GM21619 (cell line): ENCODE measurements at regions not wholly inside any gene's neighbourhood (a gene's known extent, or its start where the extent isn't known, plus 50 kb on each side); places are given as distances from the start of the nearest gene placed in this dataset.
"Not testable (repeated sequence)": the region's sequence is repeated elsewhere in the genome, so short reads cannot be mapped to it uniquely, and the experiment has no call there.

Experiments used
- ATAC-seq: cut with Tn5 transposase; IDR thresholded peaks from one replicate; pipeline ENCODE4 v1.9.1; 2021; ENCODE audit not compliant: unreplicated experiment

DNA sequence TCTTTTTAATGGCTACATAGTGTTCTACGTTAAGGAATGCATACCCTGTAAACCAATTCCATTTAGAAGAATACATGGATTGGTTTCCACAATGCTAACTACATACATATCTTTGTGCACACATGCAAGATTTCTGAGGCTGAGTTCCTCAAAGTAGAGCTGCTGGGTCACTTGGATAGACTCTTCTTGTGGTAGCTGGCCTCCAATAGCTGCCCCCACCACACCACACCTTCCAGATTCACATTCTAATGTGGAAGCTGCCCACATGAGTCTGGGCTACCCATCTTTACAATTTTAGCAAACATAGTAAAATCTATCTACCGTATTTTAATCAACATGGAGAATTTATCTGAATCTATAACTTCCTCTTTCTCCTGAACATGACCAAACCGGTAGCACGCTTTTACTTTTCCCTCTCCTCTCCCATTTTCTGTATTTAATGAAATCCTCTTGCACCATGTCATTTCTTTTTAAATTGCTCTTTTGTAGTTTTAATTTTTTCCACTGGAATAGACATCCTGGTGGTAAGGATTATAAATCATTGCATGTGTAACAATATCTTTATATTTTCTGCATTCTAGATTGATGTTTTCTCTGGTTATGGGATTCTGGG lies 74.7 kb upstream of the CITED2 start:
- no peak for ATAC-seq

DNA sequence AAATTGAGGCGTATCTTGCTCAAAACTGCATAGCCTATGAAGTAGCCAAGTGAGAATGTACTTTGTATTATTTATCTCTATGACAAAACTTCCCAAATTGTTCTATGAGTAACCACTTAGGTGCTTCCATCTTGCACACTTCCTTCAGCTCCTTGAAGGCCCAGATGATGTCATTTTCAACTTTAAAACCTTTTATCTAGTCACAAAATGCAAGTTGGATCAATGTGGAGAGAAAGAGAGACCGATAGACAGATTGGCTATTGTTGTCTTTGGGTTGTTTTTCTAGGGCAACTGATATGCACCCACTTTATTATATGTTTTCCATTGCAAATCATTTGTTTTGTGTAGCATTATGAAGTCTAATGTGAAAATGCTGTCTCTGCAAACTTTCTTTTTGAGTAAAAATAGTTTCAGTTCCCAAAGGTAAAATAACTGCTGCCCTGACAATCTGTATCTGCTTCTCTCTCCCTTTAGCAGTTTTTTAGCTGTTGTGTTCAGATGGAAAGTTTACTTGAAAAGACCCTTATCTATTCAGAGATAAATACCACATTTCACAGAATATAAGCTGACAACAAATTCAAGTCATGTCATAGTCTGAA lies 73.7 kb upstream of the CITED2 start:
- ATAC-seq: peak; percentile 93

DNA sequence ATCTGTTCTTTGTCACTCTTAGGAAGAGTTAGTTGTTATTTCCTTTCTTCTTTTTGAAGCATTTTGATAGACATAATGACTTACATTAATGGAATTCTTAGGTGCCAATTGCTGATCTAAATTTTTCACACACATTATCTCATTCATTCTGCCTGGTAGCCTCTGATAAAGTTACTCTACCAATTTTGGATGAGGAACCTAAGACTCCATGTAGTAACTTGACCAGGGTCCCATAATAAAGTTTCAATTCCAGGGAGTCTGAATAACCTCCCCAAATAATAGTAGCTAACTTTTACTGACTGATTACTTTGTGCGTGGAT lies 73.2 kb upstream of the CITED2 start:
- no peak for ATAC-seq

- no peak for ATAC-seq
Measured at GRCh38 chr6:139446768-139447655, 72.6 kb upstream of the CITED2 start.

- no peak for ATAC-seq
Measured at GRCh38 chr6:139446138-139446715, 71.8 kb upstream of the CITED2 start.

GRCh38 chr6:139444273-139444787 lies 69.9 kb upstream of the CITED2 start:
- ATAC-seq: not testable (repeated sequence)

DNA sequence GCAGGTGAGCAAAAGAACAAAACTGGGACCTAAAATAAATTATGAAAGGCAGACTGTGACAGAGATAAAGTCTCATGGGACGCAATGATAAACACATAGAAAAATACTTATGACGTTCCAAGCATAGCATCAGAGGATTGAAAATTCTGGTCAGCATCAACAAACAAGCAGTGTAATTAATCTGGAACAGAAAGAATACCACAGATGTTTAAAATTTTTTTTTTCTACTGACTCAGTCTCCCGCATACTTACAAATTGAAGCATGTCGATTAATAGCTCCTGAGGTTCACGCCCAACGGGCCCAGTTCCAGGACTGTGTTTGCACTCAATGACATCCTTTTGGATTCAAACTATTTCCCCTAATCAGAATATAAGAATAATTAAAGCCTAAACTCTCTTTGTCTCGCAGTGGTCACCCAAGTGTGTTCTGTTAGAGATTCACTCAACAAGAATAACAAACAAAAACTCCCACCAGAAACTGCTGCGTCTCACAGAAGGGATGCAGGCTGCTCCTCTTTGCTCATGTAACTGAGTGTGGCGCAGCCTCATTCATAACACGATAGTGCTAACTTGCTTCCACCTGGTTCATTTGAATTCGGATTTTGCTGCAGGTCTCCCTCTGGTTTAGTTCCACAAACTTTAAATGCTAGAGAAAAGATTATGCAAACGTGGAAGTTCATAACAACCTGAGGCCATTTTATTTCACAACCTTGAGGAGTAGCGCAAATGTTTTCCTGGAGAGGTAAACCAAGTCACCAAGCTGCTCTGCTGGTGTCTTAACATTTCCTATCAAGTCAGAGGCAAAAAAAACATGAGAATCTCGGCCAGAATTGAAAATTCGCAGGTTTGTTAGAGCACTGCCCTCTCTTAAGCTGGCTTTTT lies 69.0 kb upstream of the CITED2 start:
- ATAC-seq: no peak

DNA sequence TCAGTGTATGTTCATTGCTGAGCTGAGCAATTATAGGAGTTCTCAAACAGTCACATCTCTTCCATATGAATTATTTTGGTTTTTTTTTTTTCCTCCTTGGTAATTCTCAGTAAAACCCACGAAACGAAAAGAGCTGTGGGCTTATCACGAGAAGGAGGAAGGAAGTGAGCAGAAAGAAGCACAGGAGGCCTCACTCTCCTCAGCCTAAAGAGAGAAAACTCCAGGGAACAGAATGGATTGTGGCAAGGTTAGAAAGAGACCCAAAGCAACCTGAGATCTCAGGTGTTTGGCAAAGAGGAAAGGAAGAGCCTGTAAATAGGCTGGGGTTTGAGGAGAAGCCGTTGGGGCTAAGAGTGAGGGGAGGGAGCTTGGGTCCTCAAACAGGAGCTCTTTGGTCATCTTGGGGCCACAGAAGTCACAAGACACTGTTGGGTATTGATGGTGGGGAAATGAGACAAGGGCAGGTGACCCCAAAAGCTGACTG lies 67.8 kb upstream of the CITED2 start:
- no peak for ATAC-seq

GRCh38 chr6:139439349-139439748 lies 64.9 kb upstream of the CITED2 start:
- no peak for ATAC-seq

DNA sequence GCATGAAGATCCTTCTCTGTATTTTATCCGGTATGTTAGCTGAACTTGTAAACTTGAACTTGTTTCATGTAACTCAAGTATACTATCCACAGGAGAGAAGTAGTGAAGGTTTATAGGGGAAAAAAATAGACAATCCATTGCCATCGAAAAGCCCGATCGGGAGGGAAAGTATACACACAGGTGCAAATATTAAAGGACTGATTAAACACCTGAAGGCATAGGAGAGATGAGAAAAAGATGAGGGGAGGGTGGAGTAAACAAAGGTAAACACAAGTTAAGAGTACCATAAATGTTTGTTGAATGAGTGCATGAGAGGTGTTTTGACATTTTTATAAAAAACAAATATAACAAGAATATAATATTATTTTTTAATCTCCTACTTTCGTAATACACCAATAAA lies 64.3 kb upstream of the CITED2 start:
- ATAC-seq: no peak

GRCh38 chr6:139436957-139437348 lies 62.5 kb upstream of the CITED2 start:
- no peak for ATAC-seq

GRCh38 chr6:139436200-139436956 lies 61.9 kb upstream of the CITED2 start:
- no peak for ATAC-seq

GRCh38 chr6:139433631-139434419 lies 59.4 kb upstream of the CITED2 start:
- no peak for ATAC-seq

DNA sequence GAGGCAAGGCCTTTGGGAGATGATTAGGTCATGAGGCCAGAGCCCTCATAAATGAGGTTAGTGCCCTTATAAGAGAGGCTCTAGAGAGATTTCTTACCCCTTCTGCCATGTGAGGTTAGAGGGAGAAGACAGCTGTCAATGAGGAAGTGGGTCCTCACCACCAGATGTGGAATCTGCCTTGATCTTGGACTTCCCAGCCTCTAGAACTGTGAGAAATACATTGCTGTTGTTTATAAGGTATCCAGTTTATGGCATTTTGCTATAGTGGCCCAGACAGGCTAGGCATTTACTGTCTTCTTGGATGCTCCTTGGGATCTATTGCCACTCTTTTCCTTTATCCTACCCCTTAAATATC lies 57.1 kb upstream of the CITED2 start:
- no peak for ATAC-seq

DNA sequence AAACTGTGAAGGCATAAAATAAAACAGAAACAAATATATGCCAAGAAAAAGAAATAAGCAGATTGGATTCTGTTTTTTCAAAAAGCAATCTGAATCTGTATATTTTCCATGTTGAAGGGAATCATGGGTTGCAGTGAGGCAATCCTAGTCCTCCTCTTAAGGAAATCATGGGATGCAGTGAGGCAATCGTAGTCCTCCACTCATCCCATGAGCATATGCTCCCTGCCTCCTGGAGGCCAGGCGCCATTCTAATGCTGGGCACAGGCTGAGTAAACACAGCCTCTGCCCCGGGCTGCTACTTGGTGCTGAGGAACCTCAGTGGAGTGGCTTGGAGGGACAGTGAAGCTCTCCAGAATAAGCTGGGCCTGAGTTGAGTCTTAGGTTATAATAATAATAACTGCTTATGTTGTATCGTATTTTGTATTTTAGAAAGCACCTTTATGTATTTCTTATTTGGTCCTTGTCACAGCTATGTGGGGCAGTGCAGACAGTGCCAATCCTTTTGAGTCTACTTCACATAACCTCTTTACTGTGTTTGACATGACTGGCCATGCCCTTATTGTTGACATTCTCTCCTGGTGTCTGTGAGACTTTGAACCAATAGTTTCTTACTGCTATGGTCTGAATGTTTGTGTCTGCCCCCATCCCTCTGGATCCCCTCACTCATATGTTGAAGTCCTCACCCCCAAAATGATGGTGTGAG lies 56.6 kb upstream of the CITED2 start:
- ATAC-seq: no peak

DNA sequence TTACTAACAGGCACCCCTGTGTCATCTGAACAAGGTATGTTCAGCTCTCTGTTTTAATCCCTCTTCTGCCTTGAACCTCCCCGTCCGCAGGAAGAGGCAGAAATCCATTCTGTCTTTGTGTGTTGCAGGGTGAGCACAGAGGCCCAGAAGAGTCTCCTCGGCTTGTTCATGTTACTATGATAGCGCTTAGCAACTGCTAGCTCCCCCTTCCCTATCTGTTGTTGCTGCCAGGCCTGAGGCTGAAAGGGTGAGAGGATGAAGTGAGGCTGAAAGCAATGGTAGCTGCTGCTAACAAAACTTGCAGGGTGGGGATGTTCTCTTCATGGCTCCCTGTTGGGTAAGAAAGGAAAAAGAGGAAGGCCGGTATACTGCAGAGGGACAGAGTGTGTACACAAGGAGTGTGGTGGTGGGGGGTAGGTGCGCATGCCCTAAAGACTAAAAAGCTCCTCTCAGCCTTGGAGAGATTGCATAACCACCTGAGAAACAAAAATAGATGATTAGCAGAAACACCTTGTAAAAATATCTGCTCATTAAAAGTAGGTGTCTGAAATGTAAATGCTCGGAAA lies 55.2 kb upstream of the CITED2 start:
- no peak for ATAC-seq

- no peak for ATAC-seq
Measured at GRCh38 chr6:139427199-139427598, 52.8 kb upstream of the CITED2 start.

DNA sequence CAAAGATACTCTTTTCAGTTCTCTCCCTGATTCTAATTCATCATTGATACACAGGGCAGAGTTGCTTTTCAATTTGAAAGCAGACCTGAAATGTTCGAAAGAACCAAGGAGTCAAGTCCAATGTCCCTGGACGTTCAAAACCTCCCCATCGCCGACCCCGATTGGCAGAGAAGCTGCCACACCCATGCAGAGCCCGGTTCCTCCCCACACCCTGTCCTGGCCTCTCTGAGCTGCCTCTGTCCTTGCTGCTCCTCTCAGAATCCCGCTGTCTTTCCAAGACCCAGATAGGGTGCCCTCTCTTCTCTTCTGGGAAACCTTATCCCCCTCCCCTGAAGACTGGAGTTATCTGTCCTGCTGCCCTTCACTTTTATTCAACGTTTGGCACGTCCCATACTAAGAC lies 52.3 kb upstream of the CITED2 start:
- no peak for ATAC-seq
